ENCODE measurements at regions not wholly inside any gene's neighbourhood (a gene's known extent, or its start where the extent isn't known, plus 50 kb on each side); places are given as distances from the start of the nearest gene placed in this dataset.

DNA sequence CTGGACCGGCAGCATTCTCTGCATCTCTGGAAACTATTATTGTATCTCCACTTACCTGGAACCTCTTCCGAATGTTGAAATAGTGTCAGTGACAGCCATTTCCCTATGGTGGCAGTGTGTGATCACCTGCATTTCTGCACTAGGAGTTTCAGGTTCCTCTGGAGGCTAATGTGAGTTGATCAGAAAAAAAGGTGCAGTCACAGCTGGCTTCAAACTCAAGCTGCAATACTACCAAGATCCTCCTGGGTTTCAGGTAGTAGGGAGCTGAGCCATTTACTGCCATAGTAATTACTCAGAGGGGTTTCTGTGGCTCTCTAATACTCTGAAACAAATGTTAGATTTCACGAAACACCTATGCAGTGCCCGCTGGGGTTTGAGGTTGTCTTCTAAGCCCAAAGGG is 183.5 kb upstream of the OSR1 start:
- TF ChIP-seq, protein P1, sequence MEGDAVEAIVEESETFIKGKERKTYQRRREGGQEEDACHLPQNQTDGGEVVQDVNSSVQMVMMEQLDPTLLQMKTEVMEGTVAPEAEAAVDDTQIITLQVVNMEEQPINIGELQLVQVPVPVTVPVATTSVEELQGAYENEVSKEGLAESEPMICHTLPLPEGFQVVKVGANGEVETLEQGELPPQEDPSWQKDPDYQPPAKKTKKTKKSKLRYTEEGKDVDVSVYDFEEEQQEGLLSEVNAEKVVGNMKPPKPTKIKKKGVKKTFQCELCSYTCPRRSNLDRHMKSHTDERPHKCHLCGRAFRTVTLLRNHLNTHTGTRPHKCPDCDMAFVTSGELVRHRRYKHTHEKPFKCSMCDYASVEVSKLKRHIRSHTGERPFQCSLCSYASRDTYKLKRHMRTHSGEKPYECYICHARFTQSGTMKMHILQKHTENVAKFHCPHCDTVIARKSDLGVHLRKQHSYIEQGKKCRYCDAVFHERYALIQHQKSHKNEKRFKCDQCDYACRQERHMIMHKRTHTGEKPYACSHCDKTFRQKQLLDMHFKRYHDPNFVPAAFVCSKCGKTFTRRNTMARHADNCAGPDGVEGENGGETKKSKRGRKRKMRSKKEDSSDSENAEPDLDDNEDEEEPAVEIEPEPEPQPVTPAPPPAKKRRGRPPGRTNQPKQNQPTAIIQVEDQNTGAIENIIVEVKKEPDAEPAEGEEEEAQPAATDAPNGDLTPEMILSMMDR (conservative IDR thresholded peaks at IDR 0.05; ENCODE audit: low read depth, low read length), result no peak; the same call in 1 of the 2 replicates
- no peak for TF ChIP-seq EZH2 (IDR thresholded peaks at IDR 0.05; ENCODE audit: low read length, unreplicated experiment)
- TF ChIP-seq EZH2phosphoT487 (IDR thresholded peaks at IDR 0.05; ENCODE audit: borderline replicate concordance, low read length), result no peak

Data from PC-3 (cell line).